ENCODE measurements at regions not wholly inside any gene's neighbourhood (a gene's known extent, or its start where the extent isn't known, plus 50 kb on each side); places are given as distances from the start of the nearest gene placed in this dataset.

DNA sequence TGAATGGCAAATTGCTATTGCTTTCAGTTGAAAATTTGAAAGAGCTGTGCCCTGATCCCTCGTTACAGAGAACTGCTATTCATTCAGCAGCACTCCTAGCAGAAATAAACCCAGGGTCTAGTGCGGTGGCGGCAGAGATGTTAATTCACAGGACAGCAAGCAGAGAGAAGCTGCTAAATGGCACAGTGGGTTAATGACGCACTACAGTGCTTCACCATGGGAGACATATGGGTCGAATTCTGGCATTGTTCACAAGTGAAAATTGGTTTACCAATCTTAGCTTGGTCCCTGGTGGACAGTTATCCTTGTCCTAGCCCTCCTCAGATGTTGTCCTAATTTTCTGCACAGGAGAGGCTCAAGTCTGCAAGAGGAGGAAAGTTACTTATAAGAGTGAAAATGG is 807.4 kb downstream of the TLE1 start:
- Histone ChIP-seq H3K4me1 (no peaks in the 10 kb centered on the region), H3K4me3 (no peak overlapping the region), H3K27ac (no peak overlapping the region), H3K27me3 (no peaks in the 10 kb centered on the region), H3K36me3 (no peaks in the 10 kb centered on the region), H3K9me3 (no peaks in the 10 kb centered on the region)
- ATAC-seq (no peak), DNase-seq (no peak)
- TF ChIP-seq, protein P1, sequence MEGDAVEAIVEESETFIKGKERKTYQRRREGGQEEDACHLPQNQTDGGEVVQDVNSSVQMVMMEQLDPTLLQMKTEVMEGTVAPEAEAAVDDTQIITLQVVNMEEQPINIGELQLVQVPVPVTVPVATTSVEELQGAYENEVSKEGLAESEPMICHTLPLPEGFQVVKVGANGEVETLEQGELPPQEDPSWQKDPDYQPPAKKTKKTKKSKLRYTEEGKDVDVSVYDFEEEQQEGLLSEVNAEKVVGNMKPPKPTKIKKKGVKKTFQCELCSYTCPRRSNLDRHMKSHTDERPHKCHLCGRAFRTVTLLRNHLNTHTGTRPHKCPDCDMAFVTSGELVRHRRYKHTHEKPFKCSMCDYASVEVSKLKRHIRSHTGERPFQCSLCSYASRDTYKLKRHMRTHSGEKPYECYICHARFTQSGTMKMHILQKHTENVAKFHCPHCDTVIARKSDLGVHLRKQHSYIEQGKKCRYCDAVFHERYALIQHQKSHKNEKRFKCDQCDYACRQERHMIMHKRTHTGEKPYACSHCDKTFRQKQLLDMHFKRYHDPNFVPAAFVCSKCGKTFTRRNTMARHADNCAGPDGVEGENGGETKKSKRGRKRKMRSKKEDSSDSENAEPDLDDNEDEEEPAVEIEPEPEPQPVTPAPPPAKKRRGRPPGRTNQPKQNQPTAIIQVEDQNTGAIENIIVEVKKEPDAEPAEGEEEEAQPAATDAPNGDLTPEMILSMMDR (IDR thresholded peaks at IDR 0.05): no peak
- TF ChIP-seq POLR2A (IDR thresholded peaks at IDR 0.05): no peak
- intact Hi-C loops (cut with DNase I): no loop called here
- WGBS, 4 donors: 58 to 68% (median 59%) methylated on average over 5 of the region's 5 CpGs

DNA sequence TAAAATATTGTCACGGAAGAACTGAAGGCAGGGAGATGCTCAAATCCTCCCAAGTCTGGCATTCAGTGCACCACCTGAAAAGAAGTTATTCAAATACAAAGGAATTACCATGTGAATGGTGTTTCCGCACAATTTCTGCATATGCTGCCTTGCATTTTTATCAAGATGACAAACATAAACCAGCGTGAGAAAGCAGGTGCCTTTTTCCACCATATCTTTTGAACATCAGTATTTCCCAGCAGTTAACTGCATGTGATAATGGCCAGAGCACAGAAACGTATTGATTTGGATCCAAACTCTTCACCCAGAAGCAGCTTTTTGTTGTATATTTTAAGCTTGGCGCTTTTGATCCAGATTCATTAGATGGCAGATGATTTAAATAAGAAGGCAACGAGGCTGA is 808.0 kb downstream of the TLE1 start:
- DNase-seq (no peak), ATAC-seq (no peak)
- TF ChIP-seq, protein P1 (IDR thresholded peaks at IDR 0.05): no peak
- no peak for TF ChIP-seq POLR2A (IDR thresholded peaks at IDR 0.05)
- Histone ChIP-seq H3K27ac (no peak overlapping the region), H3K36me3 (no peaks in the 10 kb centered on the region), H3K4me1 (no peaks in the 10 kb centered on the region), H3K9me3 (no peaks in the 10 kb centered on the region), H3K4me3 (no peak overlapping the region), H3K27me3 (no peaks in the 10 kb centered on the region)
- intact Hi-C loops (cut with DNase I): no loop called here
- 59 to 65% (median 61%) methylated on average over 6 of the region's 6 CpGs for WGBS, 4 donors

DNA sequence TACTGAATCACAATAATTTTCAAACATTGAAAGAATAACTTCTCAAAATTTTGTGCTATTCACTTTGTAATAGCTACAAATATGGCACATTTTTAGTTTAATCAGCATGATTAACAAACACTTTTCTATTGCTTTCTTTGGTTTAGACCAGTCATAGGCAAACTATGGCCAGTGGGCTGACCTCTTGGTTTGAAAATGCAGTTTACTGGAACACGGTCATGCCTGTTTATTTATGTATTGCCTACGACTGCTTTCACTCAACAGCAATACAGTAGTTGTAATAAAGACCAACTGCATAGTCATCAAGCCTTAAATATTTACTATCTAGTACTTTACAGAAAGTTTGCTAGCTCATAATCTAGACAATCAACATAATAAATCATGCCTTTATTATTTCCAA is 810.8 kb downstream of the TLE1 start:
- Histone ChIP-seq H3K4me3 (no peak overlapping the region), H3K27ac (no peak overlapping the region), H3K9me3 (no peaks in the 10 kb centered on the region), H3K36me3 (no peaks in the 10 kb centered on the region), H3K27me3 (no peaks in the 10 kb centered on the region), H3K4me1 (no peaks in the 10 kb centered on the region)
- 74 to 86% (median 83%) methylated on average over 2 of the region's 2 CpGs for WGBS, 4 donors
- intact Hi-C loops (cut with DNase I): no loop called here
- no peak for DNase-seq
- TF ChIP-seq, protein P1 (IDR thresholded peaks at IDR 0.05): no peak
- no peak for TF ChIP-seq POLR2A (IDR thresholded peaks at IDR 0.05)
- ATAC-seq: no peak

DNA sequence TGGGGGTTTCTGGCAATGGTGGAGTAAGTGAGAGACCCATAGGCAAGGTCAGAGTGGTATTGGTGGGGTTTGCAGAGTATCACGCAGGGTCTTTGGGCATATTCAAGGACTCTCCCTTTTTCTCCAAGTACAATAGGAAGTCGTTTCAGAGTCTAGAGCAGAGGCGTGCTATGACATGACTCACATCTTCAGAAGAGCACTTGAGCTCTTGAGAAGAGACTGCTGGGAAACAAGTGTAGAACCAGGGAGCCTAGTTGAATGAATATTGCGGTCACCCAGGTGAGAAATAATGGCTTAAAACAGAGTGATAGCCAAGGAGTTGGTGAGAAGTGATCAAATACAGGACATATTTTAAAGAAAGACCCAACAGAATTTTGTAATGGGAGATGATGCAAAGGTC is 813.4 kb downstream of the TLE1 start:
- Histone ChIP-seq H3K4me3 (no peak overlapping the region), H3K36me3 (no peaks in the 10 kb centered on the region), H3K27ac (no peak overlapping the region), H3K9me3 (no peaks in the 10 kb centered on the region), H3K27me3 (no peaks in the 10 kb centered on the region), H3K4me1 (no peaks in the 10 kb centered on the region)
- intact Hi-C loops (cut with DNase I): no loop called here
- WGBS, 4 donors: 64 to 86% (median 84%) methylated on average over 4 of the region's 4 CpGs
- DNase-seq: no peak
- no peak for ATAC-seq
- TF ChIP-seq, protein P1 (IDR thresholded peaks at IDR 0.05): no peak
- TF ChIP-seq POLR2A (IDR thresholded peaks at IDR 0.05): no peak
